GM10266 (cell line): ENCODE measurements at regions not wholly inside any gene's neighbourhood (a gene's known extent, or its start where the extent isn't known, plus 50 kb on each side); places are given as distances from the start of the nearest gene placed in this dataset.

ENCODE experiments used
- DNase-seq: peaks from one replicate; pipeline ENCODE4 v3.0.0; 2012; ENCODE audit errors: extremely low spot score
- CTCF ChIP-seq: IDR thresholded peaks from 2 replicates; pipeline ENCODE4 v1.5.1; 2012; ENCODE audit warnings: mild to moderate bottlenecking, low read depth; ENCODE audit not compliant: control insufficient read depth, insufficient read depth; ENCODE audit errors: missing control alignments

- no peak for TF ChIP-seq CTCF
- DNase-seq, result no peak
Measured at GRCh38 chr11:92138296-92138695, 86.3 kb upstream of the FAT3 start.

GRCh38 chr11:92137747-92138146 is 86.9 kb upstream of the FAT3 start:
- no peak for DNase-seq
- no peak for TF ChIP-seq CTCF

GRCh38 chr11:92136797-92137196 is 87.8 kb upstream of the FAT3 start:
- no peak for DNase-seq

GRCh38 chr11:92131289-92131865 is 93.2 kb upstream of the FAT3 start:
- DNase-seq, result no peak
- TF ChIP-seq CTCF, result no peak

More at GRCh38 chr11:92136797-92137196, 87.8 kb upstream of the FAT3 start:
- no peak for TF ChIP-seq CTCF

GRCh38 chr11:92130421-92130831 is 94.2 kb upstream of the FAT3 start:
- DNase-seq, result no peak

GRCh38 chr11:92129811-92130210 is 94.8 kb upstream of the FAT3 start:
- no peak for DNase-seq

More at GRCh38 chr11:92130421-92130831, 94.2 kb upstream of the FAT3 start:
- no peak for TF ChIP-seq CTCF

More at GRCh38 chr11:92129811-92130210, 94.8 kb upstream of the FAT3 start:
- TF ChIP-seq CTCF, result no peak
